HEK293 (cell line): ENCODE measurements at regions not wholly inside any gene's neighbourhood (a gene's known extent, or its start where the extent isn't known, plus 50 kb on each side); places are given as distances from the start of the nearest gene placed in this dataset.

Source experiments
- CTCF ChIP-seq: fragments of 450-650 bp; formaldehyde crosslinking; IDR thresholded peaks from 2 replicates; pipeline ENCODE4 v1.5.1; 2016; ENCODE audit warnings: missing biosample characterization, missing genetic modification characterization
- KLF10 ChIP-seq: fragments of 450-650 bp; IDR thresholded peaks from 2 replicates; pipeline ENCODE4 v1.5.1; 2018; ENCODE audit warnings: missing biosample characterization, mild to moderate bottlenecking, missing genetic modification characterization
- KLF8 ChIP-seq: fragments of 450-650 bp; formaldehyde crosslinking; IDR thresholded peaks from 2 replicates; pipeline ENCODE4 v1.5.1; 2016; ENCODE audit warnings: missing biosample characterization, missing genetic modification characterization
- MYNN ChIP-seq: fragments of 450-650 bp; formaldehyde crosslinking; IDR thresholded peaks from 2 replicates; pipeline ENCODE4 v1.5.1; 2016; ENCODE audit warnings: missing biosample characterization, missing genetic modification characterization, borderline replicate concordance
- PATZ1 ChIP-seq: fragments of 450-650 bp; formaldehyde crosslinking; IDR thresholded peaks from 2 replicates; pipeline ENCODE4 v1.5.1; 2016; ENCODE audit warnings: missing biosample characterization, missing genetic modification characterization
- REST ChIP-seq: fragments of 450-650 bp; formaldehyde crosslinking; IDR thresholded peaks from 2 replicates; pipeline ENCODE4 v1.5.1; 2016; ENCODE audit warnings: missing biosample characterization, missing genetic modification characterization
- ZNF184 ChIP-seq: fragments of 450-650 bp; IDR thresholded peaks from 2 replicates; pipeline ENCODE4 v1.5.1; 2018; ENCODE audit warnings: missing biosample characterization, mild to moderate bottlenecking, missing genetic modification characterization
- ZNF24 ChIP-seq: fragments of 450-650 bp; formaldehyde crosslinking; IDR thresholded peaks from 2 replicates; pipeline ENCODE4 v1.5.1; 2016; ENCODE audit warnings: missing biosample characterization, missing genetic modification characterization
- ZNF341 ChIP-seq: fragments of 450-650 bp; formaldehyde crosslinking; IDR thresholded peaks from 2 replicates; pipeline ENCODE4; 2016; ENCODE audit warnings: low read depth, missing biosample characterization, missing genetic modification characterization
- ZNF394 ChIP-seq: fragments of 450-650 bp; formaldehyde crosslinking; IDR thresholded peaks from 2 replicates; pipeline ENCODE4 v1.5.1; 2016; ENCODE audit warnings: missing biosample characterization, missing genetic modification characterization, mild to moderate bottlenecking, moderate library complexity, borderline replicate concordance
- ZNF692 ChIP-seq: fragments of 450-650 bp; formaldehyde crosslinking; IDR thresholded peaks from 2 replicates; pipeline ENCODE4 v1.5.1; 2016; ENCODE audit warnings: missing biosample characterization, missing genetic modification characterization
- ZNF768 ChIP-seq: fragments of 450-650 bp; formaldehyde crosslinking; IDR thresholded peaks from 2 replicates; pipeline ENCODE4 v1.5.1; 2018; ENCODE audit warnings: missing biosample characterization, mild to moderate bottlenecking, missing genetic modification characterization

GRCh38 chr10:131849591-131850382, 51.0 kb upstream of the PPP2R2D start:
- TF ChIP-seq ZNF341 (no peak), ZNF394 (no peak), CTCF (tag by site-specific recombination) (no peak), ZNF692 (tag by site-specific recombination) (no peak), MYNN (tag by site-specific recombination) (no peak), ZNF184 (tag by site-specific recombination) (no peak), ZNF24 (tag by site-specific recombination) (no peak), KLF8 (no peak), REST (tag by site-specific recombination) (no peak), PATZ1 (tag by site-specific recombination) (no peak), KLF10 (tag by site-specific recombination) (no peak), ZNF768 (no peak)
